Endodermal cell (in vitro differentiated cells): ENCODE measurements at regions not wholly inside any gene's neighbourhood (a gene's known extent, or its start where the extent isn't known, plus 50 kb on each side); places are given as distances from the start of the nearest gene placed in this dataset.
A peak's percentile ranks its signal among the peaks of the same experiment; 100 is the strongest.

Source experiments
- DNase-seq: peaks from one replicate; pipeline ENCODE4 v3.0.0-alpha.2; 2017
- H3K27ac ChIP-seq: 2 replicates; pipeline ENCODE4 v1.5.1; 2013; ENCODE audit warnings: mild to moderate bottlenecking, low read depth, low read length, moderate library complexity
- H3K27me3 ChIP-seq: 2 replicates; pipeline ENCODE4 v1.6.1; 2013; ENCODE audit warnings: mild to moderate bottlenecking, low read length, moderate library complexity; ENCODE audit not compliant: insufficient read depth, control insufficient read depth, poor library complexity, severe bottlenecking
- H3K36me3 ChIP-seq: 2 replicates; pipeline ENCODE4 v1.7.0; 2013; ENCODE audit warnings: mild to moderate bottlenecking, low read length, moderate library complexity; ENCODE audit not compliant: control insufficient read depth, insufficient read depth
- H3K4me1 ChIP-seq: one replicate; pipeline ENCODE4 v1.7.0; 2013; ENCODE audit warnings: low read length; ENCODE audit not compliant: control insufficient read depth, insufficient read depth
- H3K4me3 ChIP-seq: 2 replicates; pipeline ENCODE4 v1.5.1; 2013; ENCODE audit warnings: mild to moderate bottlenecking, low read length, moderate library complexity
- H3K9ac ChIP-seq: 2 replicates; pipeline ENCODE4 v1.6.1; 2013; ENCODE audit warnings: mild to moderate bottlenecking, low read length, moderate library complexity; ENCODE audit not compliant: poor library complexity, severe bottlenecking; ENCODE audit errors: extremely low read depth
- H3K9me3 ChIP-seq: 2 replicates; pipeline ENCODE4 v1.6.1; 2013; ENCODE audit warnings: mild to moderate bottlenecking, low read length, moderate library complexity; ENCODE audit not compliant: control insufficient read depth
- H3K27ac Mint-ChIP-seq: 2 replicates; pipeline ENCODE4 v1.8.0; 2020; ENCODE audit warnings: mixed read lengths
- H3K27me3 Mint-ChIP-seq: 2 replicates; pipeline ENCODE4 v1.8.0; 2021; ENCODE audit warnings: mild to moderate bottlenecking, mixed read lengths; ENCODE audit not compliant: insufficient read depth
- H3K36me3 Mint-ChIP-seq: 2 replicates; pipeline ENCODE4 v1.8.0; 2020; ENCODE audit warnings: low read depth, mixed read lengths
- H3K4me1 Mint-ChIP-seq: 2 replicates; pipeline ENCODE4 v1.8.0; 2020; ENCODE audit warnings: mixed read lengths
- H3K4me3 Mint-ChIP-seq: 2 replicates; pipeline ENCODE4 v1.8.0; 2020; ENCODE audit warnings: mild to moderate bottlenecking, moderate library complexity, mixed read lengths
- H3K9me3 Mint-ChIP-seq: 2 replicates; pipeline ENCODE4 v1.8.0; 2020; ENCODE audit warnings: mild to moderate bottlenecking, mixed read lengths
- CTCF ChIP-seq: fragments of 200-600 bp; sonication (generic); conservative IDR thresholded peaks from 2 replicates; pipeline ENCODE4 v1.5.0; 2021; ENCODE audit warnings: antibody characterized with exemption, mild to moderate bottlenecking
- WGBS, 2 experiments: methylation state at CpG; one replicate each; pipeline versions ENCODE4 v1.1.5 to v1.1.7; 2013; ENCODE audit warnings: missing lambda C conversion rate in 2 of 2, mixed read lengths in 1 of 2; ENCODE audit not compliant: insufficient coverage in 1 of 2, insufficient read length in 1 of 2; 5-methylcytosine and 5-hydroxymethylcytosine counted together

GRCh38 chr2:128399690-128400291 lies 81.1 kb upstream of the HS6ST1 start:
- H3K27ac Mint-ChIP-seq = no peak overlapping the region
- Histone ChIP-seq H3K36me3 (no peaks in the 10 kb centered on the region), H3K9ac (no peak overlapping the region), H3K9me3 (peaks cover 17% of the 10 kb centered on the region), H3K27me3 (no peaks in the 10 kb centered on the region), H3K4me3 (no peak overlapping the region), H3K27ac (no peak overlapping the region), H3K4me1 (peaks cover 7% of the 10 kb centered on the region)
- TF ChIP-seq CTCF = no peak
- H3K9me3 Mint-ChIP-seq = peaks cover 9% of the 10 kb centered on the region
- no peak for DNase-seq
- H3K36me3 Mint-ChIP-seq = peaks cover 3% of the 10 kb centered on the region
- H3K4me3 Mint-ChIP-seq = no peak overlapping the region
- WGBS, 2 experiments = 75 to 95% methylated on average over 4 to 5 of the region's 5 CpGs
- H3K27me3 Mint-ChIP-seq = peaks cover 19% of the 10 kb centered on the region
- peaks cover 26% of the 10 kb centered on the region for H3K4me1 Mint-ChIP-seq

DNA sequence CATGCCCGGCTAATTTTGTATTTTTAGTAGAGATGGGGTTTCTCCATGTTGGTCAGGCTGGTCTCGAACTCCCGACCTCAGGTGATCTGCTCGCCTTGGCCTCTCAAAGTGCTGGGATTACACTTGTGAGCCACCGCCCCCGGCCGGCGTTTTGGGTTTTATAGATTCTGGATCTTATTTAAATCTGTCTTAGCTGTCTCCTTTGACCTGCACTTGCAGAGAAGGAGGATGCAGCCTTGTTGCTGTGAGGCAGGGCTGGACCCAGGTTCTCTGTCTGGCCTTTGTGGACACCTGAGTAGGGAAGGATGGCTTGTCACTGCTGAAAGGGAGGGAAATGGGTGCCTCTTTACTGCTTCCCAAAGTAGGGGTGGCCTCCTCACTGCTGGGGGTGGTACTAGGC lies 83.0 kb upstream of the HS6ST1 start:
- Histone ChIP-seq H3K27ac (no peak overlapping the region), H3K36me3 (no peaks in the 10 kb centered on the region), H3K9ac (no peak overlapping the region), H3K4me3 (no peak overlapping the region), H3K27me3 (no peaks in the 10 kb centered on the region), H3K9me3 (peaks cover 17% of the 10 kb centered on the region), H3K4me1 (peaks cover 7% of the 10 kb centered on the region)
- 70 to 97% methylated on average over 4 to 6 of the region's 8 CpGs for WGBS, 2 experiments
- peak; percentile 20 for DNase-seq
- peaks cover 3% of the 10 kb centered on the region for H3K36me3 Mint-ChIP-seq
- H3K4me3 Mint-ChIP-seq = no peak overlapping the region
- peaks cover 9% of the 10 kb centered on the region for H3K9me3 Mint-ChIP-seq
- no peak for TF ChIP-seq CTCF
- H3K27ac Mint-ChIP-seq = no peak overlapping the region
- peaks cover 31% of the 10 kb centered on the region for H3K27me3 Mint-ChIP-seq
- peaks cover 19% of the 10 kb centered on the region for H3K4me1 Mint-ChIP-seq

DNA sequence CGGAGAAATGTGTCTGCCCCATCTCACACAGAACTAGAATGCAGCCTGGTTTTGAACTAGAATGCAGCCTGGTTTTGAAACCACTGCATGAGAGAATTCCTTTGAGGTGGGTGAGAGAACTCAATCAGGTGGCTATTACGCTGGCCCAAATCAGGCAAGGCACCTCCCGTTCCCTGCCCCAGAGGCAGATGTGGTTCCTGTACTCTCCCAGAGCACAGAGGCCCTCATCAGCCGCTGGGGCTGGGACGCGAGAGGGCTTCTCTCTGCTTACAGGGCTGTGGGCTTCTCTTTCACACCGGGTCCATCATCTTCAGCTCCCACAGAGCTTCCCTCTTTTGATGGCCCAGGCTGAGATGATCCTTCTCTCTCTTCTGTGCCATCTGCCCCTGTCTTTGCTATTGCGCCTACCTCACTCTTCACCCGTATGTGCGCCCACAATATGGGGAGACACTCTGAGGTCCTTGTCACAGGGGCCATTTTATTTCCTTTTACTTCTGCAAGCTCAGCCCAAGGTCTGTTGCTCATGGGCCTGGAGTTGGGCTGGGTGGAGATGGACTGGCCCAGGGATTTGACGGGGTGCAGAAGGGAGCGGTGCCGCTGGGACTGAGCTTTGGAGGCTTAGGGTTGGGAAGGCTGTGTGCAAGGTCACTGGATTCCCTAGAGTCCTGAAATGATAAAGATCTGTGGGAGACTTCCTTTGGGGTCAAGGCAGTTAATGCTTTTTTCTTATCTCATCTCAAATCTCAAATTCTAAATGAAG lies 84.4 kb upstream of the HS6ST1 start:
- peak; percentile 41 for DNase-seq
- peaks cover 3% of the 10 kb centered on the region for H3K36me3 Mint-ChIP-seq
- no peaks in the 10 kb centered on the region for H3K27me3 ChIP-seq
- peaks cover 31% of the 10 kb centered on the region for H3K27me3 Mint-ChIP-seq
- no peak overlapping the region for H3K27ac ChIP-seq
- peaks cover 9% of the 10 kb centered on the region for H3K9me3 Mint-ChIP-seq
- H3K9ac ChIP-seq = no peak overlapping the region
- no peak overlapping the region for H3K4me3 ChIP-seq
- peaks cover 31% of the 10 kb centered on the region for H3K4me1 Mint-ChIP-seq
- H3K36me3 ChIP-seq = no peaks in the 10 kb centered on the region
- H3K4me3 Mint-ChIP-seq = no peak overlapping the region
- WGBS, 2 experiments = 58 to 65% methylated on average over 5 to 13 of the region's 13 CpGs
- H3K27ac Mint-ChIP-seq = no peak overlapping the region
- peaks cover 10% of the 10 kb centered on the region for H3K9me3 ChIP-seq
- H3K4me1 ChIP-seq = peaks cover 7% of the 10 kb centered on the region
- no peak for TF ChIP-seq CTCF
